ENCODE measurements at regions not wholly inside any gene's neighbourhood (a gene's known extent, or its start where the extent isn't known, plus 50 kb on each side); places are given as distances from the start of the nearest gene placed in this dataset.

- no peaks in the 10 kb centered on the region for H3K9me3 ChIP-seq
- no peaks in the 10 kb centered on the region for H3K4me1 ChIP-seq (ENCODE audit: insufficient read depth)
- H3K27me3 ChIP-seq, result no peaks in the 10 kb centered on the region
- TF ChIP-seq EP300 (IDR thresholded peaks at IDR 0.05) (no peak), POLR2A (IDR thresholded peaks at IDR 0.05) (no peak)
- H3K27ac ChIP-seq, result no peak overlapping the region
- no peak overlapping the region for H3K4me3 ChIP-seq
- no peaks in the 10 kb centered on the region for H3K36me3 ChIP-seq
- DNase-seq, result no peak
- intact Hi-C loops (cut with DNase I), result no loop called here
- 76 to 83% (median 81%) methylated on average over 6 of the region's 6 CpGs for WGBS, 3 donors
Measured at GRCh38 chr3:66633402-66634381, 132.9 kb upstream of the LRIG1 start.

DNA sequence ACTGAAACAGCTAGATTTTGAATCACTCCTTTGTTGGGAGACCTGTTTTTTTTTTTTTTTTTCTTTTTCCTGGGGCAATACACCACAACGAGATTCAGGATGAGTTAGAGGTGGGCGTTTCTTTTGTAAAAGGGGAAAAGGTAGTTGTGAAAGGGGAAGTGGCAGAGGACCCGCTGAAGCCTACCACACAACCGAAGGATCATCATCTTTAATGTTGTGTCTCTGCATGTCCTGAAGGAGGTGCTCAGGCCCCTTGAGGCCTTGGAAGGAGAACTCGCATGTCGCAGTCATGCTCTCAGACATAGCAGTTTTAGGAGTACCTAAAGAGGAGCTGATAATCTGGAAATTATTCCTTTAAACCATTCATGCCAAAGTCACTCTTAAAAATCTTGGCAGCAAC, 137.9 kb upstream of the LRIG1 start:
- no peaks in the 10 kb centered on the region for H3K27me3 ChIP-seq
- no peaks in the 10 kb centered on the region for H3K9me3 ChIP-seq
- H3K4me3 ChIP-seq, result no peak overlapping the region
- DNase-seq, result no peak
- intact Hi-C loops (cut with DNase I), result no loop called here
- no peaks in the 10 kb centered on the region for H3K4me1 ChIP-seq (ENCODE audit: insufficient read depth)
- no peaks in the 10 kb centered on the region for H3K36me3 ChIP-seq
- no peak overlapping the region for H3K27ac ChIP-seq
- WGBS, 3 donors, result 71 to 77% (median 73%) methylated on average over 6 of the region's 6 CpGs
- TF ChIP-seq POLR2A (IDR thresholded peaks at IDR 0.05) (no peak), CTCF (IDR thresholded peaks at IDR 0.05) (no peak), EP300 (IDR thresholded peaks at IDR 0.05) (no peak)

- WGBS, 3 donors, result 94 to 100% (median 96%) methylated on average over 3 of the region's 3 CpGs
- no peak for DNase-seq
- H3K36me3 ChIP-seq, result no peaks in the 10 kb centered on the region
- no peak overlapping the region for H3K27ac ChIP-seq
- H3K9me3 ChIP-seq, result no peaks in the 10 kb centered on the region
- H3K4me1 ChIP-seq (ENCODE audit: insufficient read depth), result no peaks in the 10 kb centered on the region
- TF ChIP-seq CTCF (IDR thresholded peaks at IDR 0.05) (no peak), EP300 (IDR thresholded peaks at IDR 0.05) (no peak), POLR2A (IDR thresholded peaks at IDR 0.05) (no peak)
- H3K4me3 ChIP-seq, result no peak overlapping the region
- intact Hi-C loops (cut with DNase I), result no loop called here
- H3K27me3 ChIP-seq, result no peaks in the 10 kb centered on the region
Measured at GRCh38 chr3:66639809-66640356, 139.1 kb upstream of the LRIG1 start.

GRCh38 chr3:66642019-66642418, 141.2 kb upstream of the LRIG1 start:
- whole genome bisulfite sequencing, 3 donors, result 83 to 86% (median 85%) methylated on average over 4 of the region's 4 CpGs
- H3K4me1 ChIP-seq (ENCODE audit: insufficient read depth), result no peaks in the 10 kb centered on the region
- TF ChIP-seq CTCF (IDR thresholded peaks at IDR 0.05) (no peak), EP300 (IDR thresholded peaks at IDR 0.05) (no peak), POLR2A (IDR thresholded peaks at IDR 0.05) (no peak)

GRCh38 chr3:66642484-66642883, 141.7 kb upstream of the LRIG1 start:
- Histone ChIP-seq H3K27ac (no peak overlapping the region), H3K4me3 (no peak overlapping the region)
- 58 to 71% (median 65%) methylated on average over 3 of the region's 3 CpGs for WGBS, 3 donors

More at GRCh38 chr3:66642019-66642418, 141.2 kb upstream of the LRIG1 start:
- intact Hi-C loops (cut with DNase I), result no loop called here
- no peak for DNase-seq
- H3K36me3 ChIP-seq, result no peaks in the 10 kb centered on the region
- H3K27ac ChIP-seq, result no peak overlapping the region
- no peaks in the 10 kb centered on the region for H3K27me3 ChIP-seq
- no peaks in the 10 kb centered on the region for H3K9me3 ChIP-seq
- H3K4me3 ChIP-seq, result no peak overlapping the region

More at GRCh38 chr3:66642484-66642883, 141.7 kb upstream of the LRIG1 start:
- intact Hi-C loops (cut with DNase I), result no loop called here
- H3K9me3 ChIP-seq, result no peaks in the 10 kb centered on the region
- TF ChIP-seq POLR2A (IDR thresholded peaks at IDR 0.05), result no peak
- no peak for TF ChIP-seq EP300 (IDR thresholded peaks at IDR 0.05)
- TF ChIP-seq CTCF (IDR thresholded peaks at IDR 0.05), result no peak
- H3K27me3 ChIP-seq, result no peaks in the 10 kb centered on the region
- no peaks in the 10 kb centered on the region for H3K36me3 ChIP-seq
- no peaks in the 10 kb centered on the region for H3K4me1 ChIP-seq (ENCODE audit: insufficient read depth)
- DNase-seq, result no peak

Data from ovary (tissue), 7 donors.